Loucy (cell line): ENCODE measurements at regions not wholly inside any gene's neighbourhood (a gene's known extent, or its start where the extent isn't known, plus 50 kb on each side); places are given as distances from the start of the nearest gene placed in this dataset.

ENCODE experiments used
- EZH2phosphoT487 ChIP-seq: fragments of 200-600 bp; IDR thresholded peaks from 2 replicates; pipeline ENCODE4 v1.6.1; 2018; ENCODE audit warnings: antibody characterized with exemption, mild to moderate bottlenecking, moderate library complexity, borderline replicate concordance
- TF ChIP-seq, protein P1 (sequence below): fragments of 200-600 bp; sonication (generic); conservative IDR thresholded peaks from 2 replicates; pipeline ENCODE4 v1.5.1; 2014; ENCODE audit warnings: mild to moderate bottlenecking, antibody characterized with exemption, low read length

GRCh38 chr5:96322217-96322616, 110.8 kb downstream of the PCSK1 start:
- TF ChIP-seq, protein P1, sequence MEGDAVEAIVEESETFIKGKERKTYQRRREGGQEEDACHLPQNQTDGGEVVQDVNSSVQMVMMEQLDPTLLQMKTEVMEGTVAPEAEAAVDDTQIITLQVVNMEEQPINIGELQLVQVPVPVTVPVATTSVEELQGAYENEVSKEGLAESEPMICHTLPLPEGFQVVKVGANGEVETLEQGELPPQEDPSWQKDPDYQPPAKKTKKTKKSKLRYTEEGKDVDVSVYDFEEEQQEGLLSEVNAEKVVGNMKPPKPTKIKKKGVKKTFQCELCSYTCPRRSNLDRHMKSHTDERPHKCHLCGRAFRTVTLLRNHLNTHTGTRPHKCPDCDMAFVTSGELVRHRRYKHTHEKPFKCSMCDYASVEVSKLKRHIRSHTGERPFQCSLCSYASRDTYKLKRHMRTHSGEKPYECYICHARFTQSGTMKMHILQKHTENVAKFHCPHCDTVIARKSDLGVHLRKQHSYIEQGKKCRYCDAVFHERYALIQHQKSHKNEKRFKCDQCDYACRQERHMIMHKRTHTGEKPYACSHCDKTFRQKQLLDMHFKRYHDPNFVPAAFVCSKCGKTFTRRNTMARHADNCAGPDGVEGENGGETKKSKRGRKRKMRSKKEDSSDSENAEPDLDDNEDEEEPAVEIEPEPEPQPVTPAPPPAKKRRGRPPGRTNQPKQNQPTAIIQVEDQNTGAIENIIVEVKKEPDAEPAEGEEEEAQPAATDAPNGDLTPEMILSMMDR = no peak
- no peak for TF ChIP-seq EZH2phosphoT487
